BE2C (cell line): ENCODE measurements at regions not wholly inside any gene's neighbourhood (a gene's known extent, or its start where the extent isn't known, plus 50 kb on each side); places are given as distances from the start of the nearest gene placed in this dataset.

Source experiments
- DNase-seq: peaks from one replicate; pipeline ENCODE4 v3.0.0-alpha.2; 2020
- H3K27me3 ChIP-seq: fragments of 250-450 bp; sonication (Bioruptor Pico); 2 replicates; pipeline ENCODE4 v1.5.1; 2020; ENCODE audit warnings: mild to moderate bottlenecking
- H3K36me3 ChIP-seq: fragments of 250-450 bp; sonication (Bioruptor Pico); 2 replicates; pipeline ENCODE4 v1.5.1; 2020; ENCODE audit warnings: mild to moderate bottlenecking
- H3K4me1 ChIP-seq: fragments of 250-450 bp; sonication (Bioruptor Pico); 2 replicates; pipeline ENCODE4 v1.5.1; 2020
- H3K4me3 ChIP-seq: 2 replicates; pipeline ENCODE4 v1.5.1; 2011; ENCODE audit warnings: low read depth, low read length
- H3K9me3 ChIP-seq: fragments of 250-450 bp; sonication (Bioruptor Pico); 2 replicates; pipeline ENCODE4 v1.5.1; 2020
- TF ChIP-seq, protein P1 (sequence below): IDR thresholded peaks from 2 replicates; pipeline ENCODE4 v1.5.1; 2012; ENCODE audit warnings: mild to moderate bottlenecking, low read depth, low read length

DNA sequence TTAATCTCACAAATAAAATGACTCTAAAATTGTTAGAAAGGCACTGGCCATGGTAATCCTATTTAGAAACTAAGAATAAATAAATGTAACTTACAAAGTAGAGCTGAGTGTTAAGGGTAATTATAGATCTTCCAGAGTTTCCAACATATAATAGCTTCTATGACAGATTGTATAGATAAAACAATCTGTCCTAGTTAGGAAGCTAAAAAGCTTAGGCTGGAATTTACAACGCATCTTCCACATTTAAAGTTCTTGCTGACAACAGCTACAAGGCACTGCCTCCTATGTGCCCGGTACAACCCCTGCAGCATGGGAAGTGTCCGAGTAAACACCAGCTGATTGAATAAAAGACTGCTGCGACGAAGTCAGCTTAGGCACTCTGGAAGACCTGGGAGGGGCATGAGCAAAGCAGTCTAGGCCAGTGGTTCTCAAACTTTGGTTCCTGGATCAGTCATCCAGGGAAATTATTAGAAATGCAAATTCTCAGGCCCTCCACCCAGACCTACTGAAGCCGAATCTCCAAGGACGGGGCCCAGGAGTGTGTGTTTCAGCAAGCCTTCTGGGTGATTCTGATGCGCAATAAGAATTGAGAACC, 635.6 kb upstream of the TBX3 start:
- Histone ChIP-seq H3K36me3 (no peaks in the 10 kb centered on the region), H3K27me3 (no peaks in the 10 kb centered on the region), H3K4me3 (no peak overlapping the region), H3K9me3 (peaks cover 3% of the 10 kb centered on the region; the same call in 1 of the 2 replicates), H3K4me1 (peaks cover 21% of the 10 kb centered on the region)
- TF ChIP-seq, protein P1, sequence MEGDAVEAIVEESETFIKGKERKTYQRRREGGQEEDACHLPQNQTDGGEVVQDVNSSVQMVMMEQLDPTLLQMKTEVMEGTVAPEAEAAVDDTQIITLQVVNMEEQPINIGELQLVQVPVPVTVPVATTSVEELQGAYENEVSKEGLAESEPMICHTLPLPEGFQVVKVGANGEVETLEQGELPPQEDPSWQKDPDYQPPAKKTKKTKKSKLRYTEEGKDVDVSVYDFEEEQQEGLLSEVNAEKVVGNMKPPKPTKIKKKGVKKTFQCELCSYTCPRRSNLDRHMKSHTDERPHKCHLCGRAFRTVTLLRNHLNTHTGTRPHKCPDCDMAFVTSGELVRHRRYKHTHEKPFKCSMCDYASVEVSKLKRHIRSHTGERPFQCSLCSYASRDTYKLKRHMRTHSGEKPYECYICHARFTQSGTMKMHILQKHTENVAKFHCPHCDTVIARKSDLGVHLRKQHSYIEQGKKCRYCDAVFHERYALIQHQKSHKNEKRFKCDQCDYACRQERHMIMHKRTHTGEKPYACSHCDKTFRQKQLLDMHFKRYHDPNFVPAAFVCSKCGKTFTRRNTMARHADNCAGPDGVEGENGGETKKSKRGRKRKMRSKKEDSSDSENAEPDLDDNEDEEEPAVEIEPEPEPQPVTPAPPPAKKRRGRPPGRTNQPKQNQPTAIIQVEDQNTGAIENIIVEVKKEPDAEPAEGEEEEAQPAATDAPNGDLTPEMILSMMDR = no peak
- no peak for DNase-seq

DNA sequence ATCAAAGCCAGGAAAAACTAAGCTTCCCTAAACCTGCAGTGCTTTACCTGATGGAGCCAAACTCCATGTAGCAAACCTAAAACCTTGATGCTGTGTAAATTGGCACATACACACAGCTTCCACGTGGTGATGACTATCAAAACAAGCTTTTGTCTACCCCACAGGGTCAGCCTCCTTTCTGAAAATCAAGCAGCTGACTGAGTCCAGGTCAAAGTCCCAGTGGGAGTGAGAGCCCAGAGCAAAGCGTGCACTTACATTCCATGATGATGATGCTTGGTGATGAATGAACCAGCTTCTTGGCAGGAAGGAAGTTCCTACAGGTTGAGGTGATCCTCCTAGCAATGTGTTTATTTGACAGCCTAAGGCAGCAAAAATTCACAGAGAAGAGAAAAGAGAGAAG, 630.0 kb upstream of the TBX3 start:
- no peaks in the 10 kb centered on the region for H3K36me3 ChIP-seq
- TF ChIP-seq, protein P1 = no peak
- H3K27me3 ChIP-seq = no peaks in the 10 kb centered on the region
- peaks cover 4% of the 10 kb centered on the region; the same call in 1 of the 2 replicates for H3K9me3 ChIP-seq
- no peak for DNase-seq
- H3K4me3 ChIP-seq = no peak overlapping the region
- H3K4me1 ChIP-seq = no peaks in the 10 kb centered on the region

DNA sequence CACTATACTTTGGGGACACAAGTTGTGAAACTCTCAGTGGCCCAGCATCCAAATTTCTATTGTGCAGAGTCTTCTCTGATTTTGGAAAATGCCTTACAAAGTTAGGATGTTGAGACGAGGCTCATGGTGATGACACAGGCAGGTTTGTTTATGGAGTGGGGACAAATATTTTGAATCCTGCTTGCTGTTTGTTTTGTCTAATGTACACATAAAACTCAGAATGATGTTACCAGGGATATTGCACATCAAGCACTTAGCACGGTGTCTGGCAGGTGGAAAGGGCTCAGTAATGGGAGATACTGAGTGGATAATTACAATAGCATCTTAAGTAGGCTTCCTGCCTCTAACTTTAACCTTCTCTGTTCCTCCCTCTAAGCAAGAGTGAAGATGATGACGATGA, 628.9 kb upstream of the TBX3 start:
- Histone ChIP-seq H3K27me3 (no peaks in the 10 kb centered on the region), H3K4me1 (no peaks in the 10 kb centered on the region), H3K4me3 (no peak overlapping the region), H3K36me3 (no peaks in the 10 kb centered on the region), H3K9me3 (peaks cover 4% of the 10 kb centered on the region; the same call in 1 of the 2 replicates)
- no peak for DNase-seq
- TF ChIP-seq, protein P1 = no peak

- H3K27me3 ChIP-seq = no peaks in the 10 kb centered on the region
- no peaks in the 10 kb centered on the region for H3K4me1 ChIP-seq
- TF ChIP-seq, protein P1 = no peak
- peaks cover 4% of the 10 kb centered on the region; the same call in 1 of the 2 replicates for H3K9me3 ChIP-seq
- no peak for DNase-seq
- H3K36me3 ChIP-seq = no peaks in the 10 kb centered on the region
- H3K4me3 ChIP-seq = no peak overlapping the region
These were observed 627.9 kb upstream of the TBX3 start for GRCh38 chr12:115311875-115312274.

DNA sequence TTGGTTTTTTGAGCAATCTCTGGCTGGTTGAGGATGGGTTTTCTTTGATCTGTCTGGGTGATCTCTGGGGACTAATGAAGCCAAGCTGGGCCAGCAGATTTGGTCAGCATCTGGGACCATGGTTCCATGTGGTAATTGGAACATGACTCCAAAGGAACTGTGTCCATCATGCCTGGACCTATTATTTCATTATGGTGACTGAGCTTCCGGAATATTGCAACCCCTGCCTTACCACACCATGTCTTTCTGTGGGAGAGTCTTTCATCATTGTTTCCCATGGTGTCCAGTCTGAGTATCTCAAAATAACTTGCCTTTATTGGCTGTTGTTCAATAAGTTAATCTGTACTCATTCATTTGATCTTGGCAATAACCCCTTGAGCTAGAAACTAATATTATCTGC, 624.9 kb upstream of the TBX3 start:
- H3K4me1 ChIP-seq = peaks cover 5% of the 10 kb centered on the region; the same call in 1 of the 2 replicates
- no peaks in the 10 kb centered on the region for H3K27me3 ChIP-seq
- DNase-seq = no peak
- H3K4me3 ChIP-seq = no peak overlapping the region
- TF ChIP-seq, protein P1 = no peak
- H3K36me3 ChIP-seq = no peaks in the 10 kb centered on the region
- H3K9me3 ChIP-seq = no peaks in the 10 kb centered on the region

- Histone ChIP-seq H3K9me3 (no peaks in the 10 kb centered on the region), H3K27me3 (no peaks in the 10 kb centered on the region), H3K36me3 (no peaks in the 10 kb centered on the region), H3K4me3 (no peak overlapping the region), H3K4me1 (peaks cover 5% of the 10 kb centered on the region; the same call in 1 of the 2 replicates)
- TF ChIP-seq, protein P1 = no peak
- DNase-seq = no peak
These were observed 622.4 kb upstream of the TBX3 start for GRCh38 chr12:115306380-115306779.
